Limb (tissue), 2 donors: ENCODE measurements at regions not wholly inside any gene's neighbourhood (a gene's known extent, or its start where the extent isn't known, plus 50 kb on each side); places are given as distances from the start of the nearest gene placed in this dataset.
"Not testable (repeated sequence)": the region's sequence is repeated elsewhere in the genome, so short reads cannot be mapped to it uniquely, and the experiment has no call there.

Experiments used
- DNase-seq, 2 donors: peaks; one replicate each; pipeline ENCODE4 v3.0.0-alpha.2; 2016; ENCODE audit errors: extremely low spot score in 2 of 2

DNA sequence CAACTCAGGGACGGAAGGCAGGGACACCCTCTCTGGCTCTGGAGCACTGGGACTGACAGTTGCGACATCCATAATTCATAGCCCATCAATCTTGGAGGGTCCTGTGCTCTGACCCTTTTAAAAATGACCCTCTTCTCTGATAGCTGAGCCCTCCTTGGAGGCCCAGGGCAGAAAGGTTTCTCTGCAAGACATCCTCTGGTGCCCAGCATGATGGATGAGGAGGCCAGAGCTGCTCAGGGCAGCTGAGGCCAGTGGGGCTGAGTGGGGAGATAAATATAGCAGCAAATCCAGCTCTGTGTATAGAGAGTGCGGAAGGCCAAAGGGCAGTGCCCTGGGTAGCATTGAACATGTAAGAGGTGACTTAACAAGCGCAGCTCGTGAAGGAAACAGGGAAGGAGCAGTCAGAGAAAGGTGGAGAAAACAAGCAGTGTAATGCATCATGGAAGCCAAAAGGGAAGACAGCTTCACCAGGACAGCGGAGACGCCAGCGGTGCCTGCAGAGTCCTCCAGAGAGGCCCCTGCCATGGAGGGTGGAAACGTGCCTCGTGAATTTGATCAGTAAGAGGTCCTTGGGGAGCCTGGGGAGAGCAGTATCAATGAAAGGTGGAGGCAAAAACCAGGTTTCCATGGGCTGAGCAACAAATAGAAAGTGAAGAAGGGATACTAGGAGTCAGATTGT lies 50.4 kb upstream of the FMOD start:
- DNase-seq: no peak

DNA sequence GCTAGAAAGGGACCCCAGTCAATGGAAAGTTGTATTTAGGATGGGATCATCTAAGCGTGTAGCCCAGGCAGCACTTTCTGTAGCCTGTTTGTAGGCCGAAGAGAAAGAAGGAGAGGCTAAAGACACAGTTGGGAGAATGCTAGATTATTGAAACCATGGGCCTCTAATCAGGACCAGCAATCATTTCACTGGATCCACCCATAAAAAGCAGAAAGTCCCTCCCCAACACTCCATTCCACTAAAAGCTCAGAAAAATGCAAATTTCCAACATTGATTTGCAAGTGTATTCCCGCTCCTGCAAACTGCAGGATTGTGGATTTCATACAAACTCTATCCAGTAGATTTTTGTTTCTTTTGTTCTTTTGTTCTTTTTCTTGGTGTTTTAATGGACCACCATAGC lies 51.2 kb upstream of the FMOD start:
- DNase-seq: no peak

DNA sequence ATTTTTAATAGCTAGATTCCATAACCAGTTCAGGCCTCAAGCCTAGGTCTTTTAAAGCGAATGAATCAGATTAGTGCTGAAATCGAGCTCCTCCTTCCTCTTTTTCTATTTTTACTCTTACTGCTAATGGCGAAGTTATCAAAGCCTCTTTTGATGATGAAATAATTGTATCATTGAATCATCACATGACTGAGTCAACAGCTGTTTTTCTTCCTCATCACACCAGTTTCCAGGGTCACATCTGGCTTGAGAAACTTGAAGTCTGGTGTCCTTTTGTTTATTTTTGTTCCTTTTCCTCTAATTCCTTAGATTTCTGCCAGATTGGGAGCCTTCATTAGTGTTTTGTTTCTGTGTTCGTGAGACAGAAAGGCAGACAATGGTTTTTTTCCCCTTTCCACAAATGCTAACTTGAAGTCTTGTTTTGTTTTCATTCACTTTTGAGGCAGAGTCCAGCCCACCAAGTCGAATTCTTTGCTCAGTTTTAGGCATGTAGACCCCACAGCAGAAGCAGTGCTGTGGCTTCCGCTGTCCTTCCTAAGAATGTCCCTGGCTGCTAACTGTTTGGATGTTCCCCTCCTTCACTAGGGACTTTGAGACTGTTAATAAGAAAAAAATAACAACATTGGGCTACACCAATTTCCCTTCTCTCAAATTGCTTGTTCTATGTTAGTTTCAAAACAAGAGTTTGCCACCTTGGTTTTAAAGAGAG lies 51.9 kb upstream of the FMOD start:
- no peak for DNase-seq

DNA sequence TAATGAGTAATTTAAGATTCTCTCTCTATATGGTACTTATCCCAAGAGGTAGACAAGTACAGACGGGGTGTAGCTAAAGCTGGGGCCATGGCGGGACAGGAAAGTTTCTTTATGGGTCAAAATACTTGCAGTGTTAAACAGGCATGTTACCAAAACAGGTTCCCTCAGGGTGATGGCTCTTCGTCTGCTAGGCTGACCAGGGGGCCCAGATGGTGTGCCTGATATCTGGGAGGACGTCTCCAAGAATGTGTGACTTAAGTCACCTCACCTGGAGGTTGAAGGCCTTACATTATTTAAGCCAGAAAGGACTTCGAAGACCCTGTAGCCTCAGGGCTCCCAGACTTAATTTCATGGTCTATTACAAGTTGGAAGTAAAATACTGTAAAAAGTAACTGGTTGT lies 52.7 kb upstream of the FMOD start:
- no peak for DNase-seq

DNA sequence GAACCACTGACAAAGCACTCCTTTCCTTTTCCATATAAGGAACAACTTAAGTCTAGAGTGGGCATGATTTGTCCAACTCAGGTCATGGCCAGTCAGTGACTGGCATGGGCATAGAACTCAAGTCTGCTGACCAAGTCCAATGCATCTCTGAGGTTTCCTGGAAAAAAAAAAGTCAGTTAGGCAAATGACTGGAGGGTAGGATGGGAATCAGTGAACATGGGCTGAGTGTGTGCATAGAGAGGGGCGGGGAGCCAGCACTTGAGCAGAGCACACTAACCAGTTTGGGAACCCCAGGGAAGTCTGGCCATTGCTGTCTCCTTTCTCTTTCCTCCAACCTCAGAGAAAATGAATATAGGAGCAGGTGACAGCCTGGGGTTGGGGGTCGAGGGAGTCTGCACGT lies 53.6 kb upstream of the FMOD start:
- DNase-seq: no peak

DNA sequence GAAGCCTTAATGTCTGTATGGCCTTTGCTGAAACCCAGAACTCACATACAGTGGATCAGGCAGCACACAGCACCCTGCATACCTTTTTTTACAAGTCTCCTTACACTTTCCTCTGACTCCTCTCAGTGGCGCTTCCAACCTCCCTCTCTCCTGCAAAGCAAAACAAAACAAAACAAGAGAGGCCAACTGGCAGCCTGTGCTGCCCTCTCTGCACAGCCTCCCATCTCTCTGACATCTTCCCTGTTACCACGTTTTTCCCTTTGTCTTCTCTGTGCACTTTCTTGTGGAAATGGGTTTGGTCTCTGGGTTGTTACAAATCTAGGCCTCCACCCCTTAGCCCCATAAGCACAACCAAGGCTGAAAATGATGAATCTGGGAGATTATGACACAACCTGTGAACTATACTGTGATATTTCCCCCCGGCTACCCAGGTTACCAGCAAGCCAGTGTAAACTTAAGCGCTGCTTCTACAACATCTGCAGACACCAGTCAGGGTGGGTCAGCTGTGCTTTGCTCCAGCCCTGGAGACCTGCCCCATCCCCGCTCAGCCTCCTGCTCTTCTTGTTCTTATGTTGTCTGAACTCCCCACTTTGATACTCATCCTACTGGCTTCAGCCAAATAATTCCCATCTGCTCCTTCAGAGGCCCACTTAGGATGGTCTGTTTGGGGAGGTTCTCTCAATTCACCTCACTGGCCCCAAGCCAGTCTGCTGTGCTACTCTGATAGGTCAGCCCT lies 54.9 kb upstream of the FMOD start:
- no peak for DNase-seq

DNA sequence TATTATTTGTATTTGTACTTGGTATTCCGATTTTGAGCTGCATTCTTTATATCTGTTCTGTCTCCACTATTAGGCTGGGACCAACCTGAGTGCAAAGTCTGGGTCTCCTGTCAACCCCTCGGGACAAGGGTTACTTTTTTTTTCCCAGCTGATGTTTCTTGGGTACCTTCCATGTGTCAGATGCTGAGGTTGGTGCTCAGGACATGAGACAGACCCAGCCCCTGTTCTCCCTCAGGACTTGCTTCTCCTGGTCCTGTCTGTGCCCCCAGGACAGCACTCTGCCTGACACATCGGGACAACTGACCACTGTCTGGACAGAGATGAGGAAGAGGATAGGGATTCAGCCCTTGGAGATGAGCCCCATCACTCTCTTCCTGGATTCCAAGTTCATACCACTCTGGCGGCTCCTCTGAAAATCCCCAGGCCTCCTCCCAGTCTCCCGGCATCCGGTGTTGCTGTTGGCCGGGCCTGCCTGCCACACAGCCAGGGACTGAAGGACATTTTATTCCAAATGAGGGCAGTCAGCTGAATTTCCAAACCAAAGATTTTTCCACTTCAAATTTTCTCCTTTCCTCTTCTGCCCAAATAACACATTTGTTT lies 55.6 kb upstream of the FMOD start:
- no peak for DNase-seq

DNA sequence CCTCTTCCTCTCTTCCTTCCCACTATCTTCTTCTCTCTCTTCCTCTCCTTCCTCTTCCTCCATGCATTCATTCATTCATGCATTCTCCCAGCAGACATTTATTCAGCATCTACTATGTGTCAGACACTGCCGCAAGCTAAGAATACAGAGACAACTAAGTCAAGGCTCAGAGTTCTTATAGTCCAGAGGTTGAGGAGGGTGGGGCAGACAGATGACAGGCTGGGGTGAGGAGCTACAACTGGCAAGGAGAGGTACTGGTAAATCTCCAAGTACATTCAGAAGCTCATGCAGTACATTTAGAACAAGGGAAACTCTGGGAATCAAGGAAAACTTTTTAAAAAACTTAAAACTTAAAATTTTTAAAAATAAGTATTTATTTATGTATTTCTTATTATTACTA lies 56.4 kb upstream of the FMOD start:
- DNase-seq: no peak

DNA sequence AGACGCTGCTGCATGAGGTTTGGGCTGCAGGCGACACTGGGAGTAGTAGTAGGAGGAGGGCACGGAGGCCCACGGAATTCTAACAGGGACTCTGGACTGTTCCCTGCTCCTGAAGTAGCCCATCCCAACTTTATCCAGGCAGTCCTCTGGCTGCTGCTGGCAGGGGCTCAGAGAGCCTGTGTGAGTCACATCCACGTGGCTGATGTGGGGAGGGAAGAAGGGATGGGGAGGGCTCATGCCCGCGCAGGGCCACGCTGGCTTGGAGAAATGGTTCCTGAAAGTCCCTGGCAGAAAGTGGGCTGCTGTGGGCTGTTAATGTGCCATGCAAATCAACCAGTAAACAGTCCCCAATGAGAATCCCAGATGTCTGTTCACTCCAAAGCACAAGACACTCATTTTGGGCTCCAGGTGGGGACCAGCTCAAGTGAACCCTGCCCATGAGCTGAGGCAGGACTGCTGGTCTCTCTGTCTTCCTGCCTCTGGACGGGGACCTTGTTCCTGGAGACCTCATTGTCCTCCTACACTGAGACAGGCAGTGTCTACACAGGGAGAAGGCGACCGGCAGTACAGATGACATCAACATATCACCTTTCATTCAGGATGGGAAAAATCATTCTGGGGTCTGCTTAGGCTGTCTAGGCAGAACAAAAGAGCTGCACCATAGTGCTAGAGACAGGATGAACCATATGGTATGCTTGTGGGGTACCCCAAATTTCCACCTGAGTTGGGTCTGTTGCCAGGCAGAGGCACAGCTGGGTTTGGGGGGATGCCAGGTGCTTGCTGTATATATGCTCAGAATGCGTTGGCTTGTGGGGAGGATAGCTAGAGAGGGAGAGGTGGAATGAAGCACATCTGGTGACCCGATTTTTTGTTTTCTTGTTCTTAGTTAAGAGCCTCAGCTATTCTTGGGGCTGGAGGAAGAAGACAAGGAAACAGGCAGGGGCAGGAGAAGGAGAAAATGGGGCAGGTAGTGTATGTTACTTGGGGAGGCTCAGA lies 57.9 kb upstream of the FMOD start:
- DNase-seq: peak in 1 of 2 donors; percentile 52

DNA sequence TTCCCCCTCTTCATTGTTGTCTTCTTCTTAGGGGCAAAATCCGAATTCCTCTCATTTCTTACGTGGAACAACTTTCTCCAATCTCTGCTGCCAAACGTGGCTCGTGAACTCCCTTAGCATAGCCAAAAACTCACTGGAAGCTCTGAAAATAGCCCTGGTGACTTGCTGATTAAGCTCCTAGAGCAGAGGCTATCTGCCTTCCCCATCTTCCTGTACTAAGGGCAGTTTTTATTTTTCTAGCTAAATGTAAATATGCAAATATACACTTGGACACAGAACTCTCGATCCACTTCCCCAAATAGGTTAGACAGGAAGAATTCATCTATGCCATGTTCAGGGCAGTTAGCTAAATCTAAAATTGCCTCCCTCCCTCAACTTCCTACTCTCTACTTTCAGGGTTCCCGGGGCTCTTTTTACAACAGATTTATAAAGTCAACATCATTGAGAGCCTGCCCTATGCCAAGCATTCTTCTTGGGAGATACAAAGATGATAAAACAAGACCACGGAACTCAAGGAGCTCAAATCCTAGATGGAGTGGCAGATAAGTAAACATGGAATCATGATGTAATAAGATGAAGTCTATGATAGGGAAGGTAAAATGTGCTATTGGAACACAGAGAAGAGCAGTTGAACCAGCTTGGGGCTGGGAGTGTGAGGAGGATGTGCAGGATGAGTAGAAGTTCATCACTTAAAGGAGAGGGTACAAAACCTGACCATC lies 59.4 kb upstream of the FMOD start:
- no peak for DNase-seq

DNA sequence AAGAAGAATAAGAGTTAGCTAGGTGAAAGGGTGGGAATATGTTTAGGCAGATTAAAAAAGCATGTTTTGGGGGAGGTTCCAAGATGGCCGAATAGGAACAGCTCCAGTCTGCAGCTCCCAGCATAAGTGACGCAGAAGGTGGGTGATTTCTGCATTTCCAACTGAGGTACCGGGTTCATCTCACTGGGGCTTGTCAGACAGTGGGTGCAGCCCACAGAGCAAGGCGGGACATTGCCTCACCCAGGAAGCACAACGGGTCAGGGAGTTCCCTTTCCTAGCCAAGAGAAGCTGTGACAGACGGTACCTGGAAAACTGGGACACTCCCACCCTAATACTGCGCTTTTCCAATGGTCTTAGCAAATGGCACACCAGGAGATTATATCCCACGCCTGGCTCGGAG lies 60.5 kb upstream of the FMOD start:
- DNase-seq: not testable (repeated sequence)

DNA sequence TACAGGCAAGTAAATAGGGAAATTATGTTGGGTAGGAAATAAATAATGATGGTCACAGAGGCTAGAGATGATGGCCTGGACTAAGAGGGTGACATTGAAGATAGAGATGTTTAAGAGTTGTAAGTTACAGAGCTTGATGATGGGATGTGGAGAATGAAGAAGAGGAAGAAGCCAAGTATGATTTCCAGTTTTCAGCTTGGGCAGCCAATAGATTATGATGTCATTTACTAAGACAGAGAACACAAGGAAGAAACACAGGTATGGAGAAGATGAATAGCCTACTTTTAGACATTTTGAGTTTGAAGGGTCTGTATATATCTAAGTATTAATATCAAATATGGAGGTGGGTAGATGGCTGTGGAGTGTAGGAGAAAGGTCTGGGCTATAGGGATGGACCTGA lies 56.0 kb upstream of the PRELP start:
- DNase-seq: no peak

DNA sequence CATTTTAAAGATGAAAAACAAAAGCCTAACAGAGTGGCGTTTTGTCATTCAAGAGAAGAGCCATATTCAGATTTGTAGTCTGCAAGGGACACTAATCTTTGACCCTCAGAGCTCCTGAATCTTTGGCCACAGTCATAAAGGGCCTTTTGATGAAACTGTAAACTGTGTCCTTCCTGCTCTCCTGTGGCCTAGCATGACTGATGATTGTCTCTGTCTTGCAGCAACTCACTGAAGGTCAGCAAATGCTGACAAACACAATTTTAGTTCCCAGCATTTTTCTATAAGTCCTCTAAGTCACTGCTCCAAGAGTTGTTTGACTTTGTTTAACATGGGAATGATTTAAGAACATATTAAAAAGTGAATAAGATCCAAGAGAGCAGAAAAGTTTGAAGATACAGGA lies 55.3 kb upstream of the PRELP start:
- DNase-seq: no peak

DNA sequence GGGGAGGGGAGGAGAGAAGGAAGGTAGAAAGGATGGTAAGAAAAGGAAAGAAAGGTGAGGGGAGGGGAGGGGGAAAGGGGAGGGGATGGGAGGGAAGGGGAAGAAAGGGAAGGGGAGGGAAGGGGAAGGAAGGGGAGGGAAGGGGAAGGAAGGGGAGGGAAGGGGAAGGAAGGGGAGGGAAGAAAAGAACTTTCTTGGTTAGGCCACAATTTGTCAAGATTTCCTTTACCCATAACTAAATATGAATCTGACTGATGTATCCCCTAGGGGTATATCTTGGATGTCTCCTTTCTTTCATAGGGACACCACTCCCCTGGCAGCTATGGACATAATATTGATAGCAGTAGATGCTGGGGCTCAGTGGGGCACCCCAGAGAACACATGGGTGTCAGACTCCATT lies 54.4 kb upstream of the PRELP start:
- DNase-seq: no peak

DNA sequence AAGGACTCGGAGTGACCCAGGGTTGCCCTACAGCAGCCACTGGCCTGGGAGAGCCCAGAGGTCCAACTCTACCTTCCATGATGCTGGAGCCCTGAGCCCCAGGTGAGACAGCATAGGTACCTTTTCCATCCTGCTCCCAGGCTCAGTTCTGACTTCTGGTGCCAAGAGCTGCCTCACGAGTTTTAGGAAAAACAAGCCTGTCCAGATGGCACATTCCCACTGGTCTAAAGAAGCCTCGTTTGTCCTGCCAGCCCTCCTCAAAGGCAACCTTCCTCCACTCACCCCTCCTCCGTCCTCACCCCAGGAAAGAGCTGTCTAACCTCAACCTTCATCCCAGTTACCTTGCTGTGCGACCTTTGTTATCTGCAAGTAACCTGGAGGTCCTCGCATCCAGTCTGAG lies 53.5 kb upstream of the PRELP start:
- no peak for DNase-seq

DNA sequence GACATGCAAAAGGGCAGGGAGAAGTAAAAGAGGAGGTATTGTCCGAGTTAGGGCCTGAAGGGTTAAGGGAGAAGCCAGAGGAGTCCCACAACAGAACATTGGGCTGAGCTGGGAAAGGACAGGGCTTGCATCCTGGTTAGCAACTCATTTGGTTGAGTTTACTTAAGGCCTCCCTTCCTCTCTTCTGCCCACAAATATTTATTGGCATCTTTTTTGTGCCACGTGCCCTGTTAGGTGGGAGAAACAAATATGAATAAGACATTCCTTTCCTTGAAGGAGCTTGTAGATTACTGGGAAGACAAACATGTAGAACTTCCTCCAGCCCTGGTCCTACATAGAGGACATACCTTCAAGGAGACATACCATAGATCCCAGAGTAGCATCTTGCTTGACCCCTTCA lies 53.0 kb upstream of the PRELP start:
- DNase-seq: no peak

DNA sequence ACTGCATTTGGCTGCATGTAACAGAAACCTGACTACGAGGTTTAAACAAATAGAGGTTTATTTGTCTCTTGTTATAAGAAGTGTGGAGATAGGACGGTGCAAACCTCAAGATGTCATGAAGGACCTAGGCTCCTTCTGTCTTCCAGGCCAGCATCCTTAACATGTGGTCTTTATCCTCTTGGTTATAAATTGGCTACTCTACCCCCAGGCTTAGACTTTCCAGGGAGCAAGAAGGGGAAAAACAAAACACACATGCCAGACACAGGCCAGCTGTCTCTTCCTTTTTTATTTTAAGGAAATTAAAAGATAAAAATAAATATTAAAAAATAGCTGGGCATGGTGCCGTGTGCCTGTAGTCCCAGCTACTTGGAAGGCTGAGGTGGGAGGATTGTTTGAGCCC lies 51.3 kb upstream of the PRELP start:
- no peak for DNase-seq

DNA sequence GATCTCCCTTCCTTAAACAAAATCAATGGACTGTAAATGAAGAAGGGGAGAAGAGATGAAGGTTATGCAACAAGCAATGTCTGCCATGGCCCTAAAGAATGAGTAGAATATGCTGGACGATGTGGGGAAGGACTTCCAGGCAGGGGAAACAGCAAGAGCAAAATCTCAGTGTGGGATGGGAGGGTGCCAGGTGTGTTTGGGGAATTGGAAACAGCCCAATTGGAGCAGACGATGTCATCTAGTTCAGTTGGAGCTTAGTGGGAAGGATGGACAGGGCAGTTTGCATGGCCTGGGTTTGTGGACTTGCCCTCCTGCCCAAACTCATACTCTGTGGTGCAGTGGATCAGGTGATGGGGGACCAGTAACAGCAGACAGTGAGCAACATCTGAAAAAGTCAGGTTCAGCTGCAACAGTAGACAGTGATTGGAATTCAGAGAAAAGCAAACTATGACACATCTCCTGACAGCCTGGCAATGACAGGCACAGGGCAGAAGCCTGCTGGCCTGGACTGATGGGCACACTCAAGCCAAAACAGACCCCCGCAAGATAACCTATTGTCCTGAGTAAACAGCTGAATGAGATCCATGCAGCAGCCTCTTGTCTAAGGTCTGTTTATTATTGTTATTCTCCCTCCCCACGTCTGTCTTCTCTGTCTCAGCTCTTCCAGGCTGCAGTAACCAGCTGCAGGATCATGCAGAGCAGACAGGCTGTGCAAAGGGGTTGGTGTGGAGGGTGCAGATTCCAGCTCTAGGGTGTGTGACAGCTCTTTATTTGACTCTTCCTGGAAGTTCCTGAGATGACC lies 50.5 kb upstream of the PRELP start:
- DNase-seq: no peak

DNA sequence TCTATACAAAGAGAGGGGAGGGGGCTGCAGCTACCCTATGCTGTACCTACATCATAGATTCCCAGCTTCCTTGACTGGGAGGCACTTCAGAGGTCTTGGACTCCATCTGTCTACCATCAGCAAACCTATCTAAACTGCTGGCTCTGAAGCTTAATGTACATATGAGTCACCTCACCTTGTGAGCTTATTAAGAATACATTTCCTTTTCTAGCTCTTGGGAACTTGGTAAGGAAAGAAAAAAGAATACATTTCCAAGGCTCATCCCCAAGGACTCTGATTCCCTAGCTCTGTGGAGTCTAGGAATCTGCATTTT lies 50.0 kb upstream of the PRELP start:
- DNase-seq: no peak
